ENCODE measurements at regions not wholly inside any gene's neighbourhood (a gene's known extent, or its start where the extent isn't known, plus 50 kb on each side); places are given as distances from the start of the nearest gene placed in this dataset.

DNA sequence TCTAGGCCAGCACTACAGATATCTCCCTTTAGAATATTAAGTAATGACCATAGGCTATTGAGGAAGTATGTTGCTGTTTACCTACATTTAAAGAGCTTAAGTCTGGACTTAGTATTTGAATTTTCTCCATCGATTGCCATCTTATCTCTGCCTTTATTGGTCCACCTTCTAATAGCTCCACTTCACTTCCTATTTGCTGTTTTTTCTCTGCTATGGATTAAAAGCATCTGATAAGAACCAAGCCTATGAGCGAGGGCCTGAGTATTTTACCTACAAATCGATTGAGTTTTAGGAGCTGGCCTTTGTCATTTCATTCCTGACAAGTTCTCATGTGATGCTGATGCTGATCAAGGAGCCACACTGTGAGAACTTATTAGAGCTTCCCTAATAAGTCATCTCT, 52.6 kb upstream of the AKAP13 start:
- CTCF ChIA-PET: interaction anchor here (0.6 to 2.3 kb wide), 4 partner anchors 11 to 158 kb away, joined by 3 to 9 read pairs (median 4); no protein-coding TSS in a partner anchor
- WGBS (ENCODE audit: low lambda C conversion rate): 43% methylated on average over 3 of the region's 3 CpGs

DNA sequence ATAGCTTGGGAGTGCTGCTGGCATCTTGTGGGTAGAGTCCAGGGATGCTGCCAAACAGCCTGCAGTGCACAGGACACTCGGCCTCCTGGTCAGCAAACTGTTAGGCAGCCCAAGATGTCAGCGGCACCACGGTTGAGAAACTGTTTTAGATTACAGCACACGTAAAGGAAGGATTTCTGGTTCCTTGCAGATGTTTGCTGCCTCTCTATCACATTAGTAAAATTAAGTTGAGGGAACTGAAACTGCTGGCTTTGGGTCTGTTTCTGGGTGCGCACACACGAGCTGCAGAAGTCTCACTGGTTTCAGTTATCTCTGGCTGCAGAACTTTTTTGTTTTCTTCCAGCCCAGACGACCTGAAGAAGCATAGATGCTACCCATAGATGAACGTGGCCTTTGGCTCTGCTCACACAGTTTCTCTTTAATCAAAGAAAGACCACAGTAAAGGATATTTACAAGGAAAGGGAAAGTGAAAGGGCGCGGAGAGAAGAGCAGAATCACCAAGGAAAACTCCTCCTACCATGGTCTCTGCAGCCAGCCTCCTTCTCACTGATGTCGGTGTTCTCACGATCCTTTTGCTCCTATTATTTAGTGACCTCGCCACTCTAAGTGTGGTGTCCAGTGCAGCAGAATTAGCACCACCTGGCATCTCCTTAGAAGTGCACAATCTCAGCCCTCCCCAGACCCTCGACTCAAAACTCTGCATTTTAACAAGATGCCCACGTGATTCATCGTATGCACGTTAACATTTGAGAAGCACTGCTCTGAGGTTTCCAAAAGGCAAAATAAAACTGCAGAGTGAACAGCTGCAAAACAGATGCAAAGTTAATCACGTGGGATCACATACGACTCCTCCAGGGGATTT, 50.6 kb upstream of the AKAP13 start:
- ChIA-PET POLR2A (no interaction called here), CTCF (interaction anchor here (0.8 to 1.9 kb wide), 8 partner anchors 27 to 176 kb away, joined by 3 to 10 read pairs (median 4); no protein-coding TSS in a partner anchor)
- Histone ChIP-seq H3K9me3 (no peaks in the 10 kb centered on the region), H3K36me3 (replicated peaks in 1 of 2; ENCODE audit: control insufficient read depth in 1 of 2, insufficient read depth in 2 of 2, low read length in 1 of 2) (no peaks in the 10 kb centered on the region), H2AFZ (ENCODE audit: low read depth) (peak overlapping the region; percentile 77), H3K27ac (ENCODE audit: low read depth in 2 of 2, low read length in 1 of 2) (peak overlapping the region in 1 of 2 experiments; percentile 19; a peak in 1 of 4 replicates), H3F3A (replicated peaks; ENCODE audit: insufficient read depth) (peaks cover 8% of the 10 kb centered on the region), H4K20me1 (ENCODE audit: insufficient read depth) (no peaks in the 10 kb centered on the region), H3K27me3 (ENCODE audit: insufficient read depth) (no peaks in the 10 kb centered on the region), H3K9me2 (no peaks in the 10 kb centered on the region), H3K4me1 (ENCODE audit: control insufficient read depth in 1 of 2, insufficient read depth in 2 of 2, low read depth in 1 of 2, low read length in 1 of 2) (peaks cover 17% of the 10 kb centered on the region in 2 experiments; a peak in 3 of 4 replicates), H3K4me2 (peak overlapping the region; percentile 65), H3K79me2 (ENCODE audit: insufficient read depth) (no peaks in the 10 kb centered on the region), H3K9ac (no peak overlapping the region), H3K4me3 (ENCODE audit: low read depth in 2 of 2, low read length in 1 of 2) (peak overlapping the region in 1 of 2 experiments; percentile 30; a peak in 2 of 4 replicates)
- peak; percentile 48 for DNase-seq
- 45% methylated on average over 19 of the region's 19 CpGs for WGBS (ENCODE audit: low lambda C conversion rate)
- TF ChIP-seq NRF1 (IDR thresholded peaks at IDR 0.05; ENCODE audit: low read depth, low read length) (no peak), TAF1 (IDR thresholded peaks at IDR 0.05; ENCODE audit: borderline replicate concordance, low read depth, low read length) (no peak), TCF12 (IDR thresholded peaks at IDR 0.05) (0 out of 2 replicates have a peak, but pooled peaks have one; percentile 11)
- TF ChIP-seq, protein P1, sequence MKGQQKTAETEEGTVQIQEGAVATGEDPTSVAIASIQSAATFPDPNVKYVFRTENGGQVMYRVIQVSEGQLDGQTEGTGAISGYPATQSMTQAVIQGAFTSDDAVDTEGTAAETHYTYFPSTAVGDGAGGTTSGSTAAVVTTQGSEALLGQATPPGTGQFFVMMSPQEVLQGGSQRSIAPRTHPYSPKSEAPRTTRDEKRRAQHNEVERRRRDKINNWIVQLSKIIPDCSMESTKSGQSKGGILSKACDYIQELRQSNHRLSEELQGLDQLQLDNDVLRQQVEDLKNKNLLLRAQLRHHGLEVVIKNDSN (IDR thresholded peaks at IDR 0.05; ENCODE audit: borderline replicate concordance, low read depth): peak; percentile 64

More for the DNA sequence above, 52.6 kb upstream of the AKAP13 start:
- Histone ChIP-seq H3K79me2 (ENCODE audit: insufficient read depth) (no peaks in the 10 kb centered on the region), H3K9ac (no peak overlapping the region), H2AFZ (ENCODE audit: low read depth) (no peak overlapping the region), H3K9me2 (no peaks in the 10 kb centered on the region), H3K9me3 (0 out of 2 replicates have a peak, but pooled peaks cover 4% of the 10 kb centered on the region), H3F3A (replicated peaks; ENCODE audit: insufficient read depth) (no peaks in the 10 kb centered on the region), H3K4me2 (no peak overlapping the region), H3K4me3 (ENCODE audit: low read depth in 2 of 2, low read length in 1 of 2) (no peak overlapping the region), H3K27ac (ENCODE audit: low read depth in 2 of 2, low read length in 1 of 2) (no peak overlapping the region), H4K20me1 (ENCODE audit: insufficient read depth) (no peaks in the 10 kb centered on the region), H3K4me1 (ENCODE audit: control insufficient read depth in 1 of 2, insufficient read depth in 2 of 2, low read depth in 1 of 2, low read length in 1 of 2) (peaks cover 17% of the 10 kb centered on the region in 2 experiments; a peak in 3 of 4 replicates), H3K36me3 (replicated peaks in 1 of 2; ENCODE audit: control insufficient read depth in 1 of 2, insufficient read depth in 2 of 2, low read length in 1 of 2) (no peaks in the 10 kb centered on the region), H3K27me3 (ENCODE audit: insufficient read depth) (no peaks in the 10 kb centered on the region)
- TF ChIP-seq, protein P2, sequence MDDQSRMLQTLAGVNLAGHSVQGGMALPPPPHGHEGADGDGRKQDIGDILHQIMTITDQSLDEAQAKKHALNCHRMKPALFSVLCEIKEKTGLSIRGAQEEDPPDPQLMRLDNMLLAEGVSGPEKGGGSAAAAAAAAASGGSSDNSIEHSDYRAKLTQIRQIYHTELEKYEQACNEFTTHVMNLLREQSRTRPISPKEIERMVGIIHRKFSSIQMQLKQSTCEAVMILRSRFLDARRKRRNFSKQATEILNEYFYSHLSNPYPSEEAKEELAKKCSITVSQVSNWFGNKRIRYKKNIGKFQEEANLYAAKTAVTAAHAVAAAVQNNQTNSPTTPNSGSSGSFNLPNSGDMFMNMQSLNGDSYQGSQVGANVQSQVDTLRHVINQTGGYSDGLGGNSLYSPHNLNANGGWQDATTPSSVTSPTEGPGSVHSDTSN (IDR thresholded peaks at IDR 0.05): no peak
- TF ChIP-seq, protein P3, sequence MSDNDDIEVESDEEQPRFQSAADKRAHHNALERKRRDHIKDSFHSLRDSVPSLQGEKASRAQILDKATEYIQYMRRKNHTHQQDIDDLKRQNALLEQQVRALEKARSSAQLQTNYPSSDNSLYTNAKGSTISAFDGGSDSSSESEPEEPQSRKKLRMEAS (IDR thresholded peaks at IDR 0.05; ENCODE audit: low read depth): no peak
- no peak for TF ChIP-seq JUND (IDR thresholded peaks at IDR 0.05)
- peak; percentile 60 for TF ChIP-seq GATA2 (CRISPR knock-in tag; IDR thresholded peaks at IDR 0.05)
- POLR2A ChIA-PET: no interaction called here
- DNase-seq: no peak

Small RNA genes in the stretch of these regions (small RNA-seq; reads per million reads assigned to genes)
- gene RN7SL428P: 0 reads per million in 7 experiments

All from SK-N-SH (cell line).